ENCODE measurements at regions not wholly inside any gene's neighbourhood (a gene's known extent, or its start where the extent isn't known, plus 50 kb on each side); places are given as distances from the start of the nearest gene placed in this dataset.
"Not testable (repeated sequence)": the region's sequence is repeated elsewhere in the genome, so short reads cannot be mapped to it uniquely, and the experiment has no call there.

DNA sequence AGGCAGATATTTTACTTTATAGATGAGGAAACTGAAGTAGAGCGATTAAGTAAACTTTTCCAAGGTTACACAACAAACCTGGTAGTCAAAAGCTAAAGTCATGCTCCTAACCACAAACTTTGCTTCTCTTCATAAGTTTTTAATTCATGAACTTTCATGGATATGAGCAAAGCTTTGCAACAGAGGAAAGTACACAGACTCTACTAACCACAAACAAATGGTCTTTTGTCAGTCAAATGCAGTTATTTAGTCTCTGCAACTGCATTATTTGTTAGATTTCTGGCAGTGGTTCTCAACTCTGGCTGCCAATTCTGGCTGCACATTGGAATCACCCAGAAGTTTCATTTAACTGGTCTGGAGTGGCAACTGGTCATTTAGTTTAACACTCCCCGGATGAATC is 140.6 kb upstream of the TMEM168 start:
- no peak overlapping the region for H3K27ac ChIP-seq
- H3K4me3 ChIP-seq: no peak overlapping the region
- intact Hi-C loops (cut with DNase I; ENCODE audit: low total_unique reads): no loop called here
- TF ChIP-seq, protein P1, sequence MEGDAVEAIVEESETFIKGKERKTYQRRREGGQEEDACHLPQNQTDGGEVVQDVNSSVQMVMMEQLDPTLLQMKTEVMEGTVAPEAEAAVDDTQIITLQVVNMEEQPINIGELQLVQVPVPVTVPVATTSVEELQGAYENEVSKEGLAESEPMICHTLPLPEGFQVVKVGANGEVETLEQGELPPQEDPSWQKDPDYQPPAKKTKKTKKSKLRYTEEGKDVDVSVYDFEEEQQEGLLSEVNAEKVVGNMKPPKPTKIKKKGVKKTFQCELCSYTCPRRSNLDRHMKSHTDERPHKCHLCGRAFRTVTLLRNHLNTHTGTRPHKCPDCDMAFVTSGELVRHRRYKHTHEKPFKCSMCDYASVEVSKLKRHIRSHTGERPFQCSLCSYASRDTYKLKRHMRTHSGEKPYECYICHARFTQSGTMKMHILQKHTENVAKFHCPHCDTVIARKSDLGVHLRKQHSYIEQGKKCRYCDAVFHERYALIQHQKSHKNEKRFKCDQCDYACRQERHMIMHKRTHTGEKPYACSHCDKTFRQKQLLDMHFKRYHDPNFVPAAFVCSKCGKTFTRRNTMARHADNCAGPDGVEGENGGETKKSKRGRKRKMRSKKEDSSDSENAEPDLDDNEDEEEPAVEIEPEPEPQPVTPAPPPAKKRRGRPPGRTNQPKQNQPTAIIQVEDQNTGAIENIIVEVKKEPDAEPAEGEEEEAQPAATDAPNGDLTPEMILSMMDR (IDR thresholded peaks at IDR 0.05): no peak
- no peak for TF ChIP-seq POLR2A (IDR thresholded peaks at IDR 0.05)
- H3K4me1 ChIP-seq: peaks cover 0 to 3% of the 10 kb centered on the region in 2 donors
- H3K9me3 ChIP-seq: no peaks in the 10 kb centered on the region
- no peak for DNase-seq
- no peaks in the 10 kb centered on the region for H3K27me3 ChIP-seq
- H3K36me3 ChIP-seq: no peaks in the 10 kb centered on the region

DNA sequence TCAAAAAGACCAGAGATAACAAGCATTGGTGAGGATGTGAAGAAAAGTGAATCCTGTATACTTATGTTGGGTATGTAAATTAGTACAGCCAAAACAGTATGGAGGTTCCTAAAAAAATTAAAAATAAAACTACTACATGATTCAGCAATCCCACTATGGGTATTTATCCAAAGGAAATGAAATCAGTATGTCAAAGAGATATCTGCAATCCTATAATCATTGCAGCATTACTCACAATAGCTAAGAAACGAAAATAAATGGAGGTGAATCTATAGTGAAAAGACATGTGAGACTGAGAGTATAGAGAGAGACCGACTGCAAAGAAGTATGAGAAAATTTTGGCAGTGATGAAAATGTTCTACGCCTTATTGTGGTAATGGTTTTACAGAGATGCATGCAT is 139.2 kb upstream of the TMEM168 start:
- no peak for TF ChIP-seq POLR2A (IDR thresholded peaks at IDR 0.05)
- TF ChIP-seq, protein P1 (IDR thresholded peaks at IDR 0.05): no peak
- DNase-seq: no peak
- Histone ChIP-seq H3K27me3 (no peaks in the 10 kb centered on the region), H3K9me3 (no peaks in the 10 kb centered on the region), H3K4me3 (no peak overlapping the region), H3K4me1 (peaks cover 0 to 3% of the 10 kb centered on the region in 2 donors), H3K27ac (no peak overlapping the region), H3K36me3 (no peaks in the 10 kb centered on the region)
- intact Hi-C loops (cut with DNase I; ENCODE audit: low total_unique reads): no loop called here

DNA sequence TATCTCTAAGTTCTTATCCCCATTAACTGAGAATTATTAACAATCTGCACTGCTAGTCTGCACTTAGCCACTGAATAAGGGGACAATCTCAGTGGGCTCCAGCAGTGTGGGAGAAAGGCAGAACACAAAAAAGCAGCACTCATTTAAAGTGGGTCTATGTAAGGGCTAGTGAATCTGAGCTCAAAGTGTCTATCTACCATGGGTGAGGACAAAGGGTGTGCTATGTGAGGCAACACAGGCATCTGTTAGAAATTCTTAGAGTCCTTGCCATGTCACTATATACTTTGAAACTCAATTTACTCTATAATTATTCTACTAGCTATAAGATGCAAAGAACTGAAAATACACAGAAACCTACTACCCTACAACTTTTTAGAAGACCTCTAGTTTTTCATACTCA is 135.8 kb upstream of the TMEM168 start:
- no peak overlapping the region for H3K27ac ChIP-seq
- TF ChIP-seq POLR2A (IDR thresholded peaks at IDR 0.05): no peak
- TF ChIP-seq, protein P1 (IDR thresholded peaks at IDR 0.05): no peak
- no peaks in the 10 kb centered on the region for H3K36me3 ChIP-seq
- H3K4me1 ChIP-seq: peaks cover 0 to 3% of the 10 kb centered on the region in 2 donors
- H3K27me3 ChIP-seq: no peaks in the 10 kb centered on the region
- no peaks in the 10 kb centered on the region for H3K9me3 ChIP-seq
- DNase-seq: no peak
- no peak overlapping the region for H3K4me3 ChIP-seq
- intact Hi-C loops (cut with DNase I; ENCODE audit: low total_unique reads): no loop called here

DNA sequence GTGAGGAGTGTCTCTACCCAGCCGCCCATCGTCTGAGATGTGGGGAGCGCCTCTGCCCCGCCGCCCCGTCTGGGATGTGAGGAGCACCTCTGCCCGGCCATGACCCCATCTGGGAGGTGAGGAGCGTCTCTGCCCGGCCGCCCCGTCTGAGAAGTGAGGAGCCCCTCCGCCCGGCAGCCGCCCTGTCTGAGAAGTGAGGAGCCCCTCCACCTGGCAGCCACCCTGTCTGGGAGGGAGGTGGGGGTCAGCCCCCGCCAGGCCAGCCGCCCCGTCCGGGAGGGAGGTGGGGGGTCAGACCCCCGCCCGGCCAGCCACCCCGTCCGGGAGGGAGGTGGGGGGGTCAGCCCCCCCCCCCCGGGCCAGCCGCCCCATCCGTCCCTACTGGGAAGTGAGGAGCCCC is 132.4 kb upstream of the TMEM168 start:
- H3K27ac ChIP-seq; H3K9me3 ChIP-seq; H3K36me3 ChIP-seq; intact Hi-C loops (cut with DNase I; ENCODE audit: low total_unique reads); H3K27me3 ChIP-seq; DNase-seq; H3K4me1 ChIP-seq; H3K4me3 ChIP-seq: not testable (repeated sequence)

DNA sequence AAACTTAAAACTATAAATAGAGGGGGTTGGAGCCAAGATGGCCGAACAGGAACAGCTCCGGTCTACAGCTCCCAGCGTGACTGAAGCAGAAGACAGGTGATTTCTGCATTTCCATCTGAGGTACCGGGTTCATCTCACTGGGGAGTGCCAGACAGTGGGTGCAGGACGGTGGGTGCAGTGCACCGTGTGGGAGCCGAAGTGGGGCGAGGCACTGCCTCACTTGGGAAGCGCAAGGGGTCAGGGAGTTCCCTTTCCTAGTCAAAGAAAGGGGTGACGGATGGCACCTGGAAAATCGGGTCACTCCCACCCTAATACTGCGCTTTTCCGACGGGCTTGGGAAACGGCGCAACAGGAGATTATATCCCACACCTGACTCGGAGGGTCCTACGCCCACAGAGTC is 126.2 kb upstream of the TMEM168 start:
- DNase-seq; H3K27ac ChIP-seq; H3K36me3 ChIP-seq; H3K4me1 ChIP-seq; H3K27me3 ChIP-seq; intact Hi-C loops (cut with DNase I; ENCODE audit: low total_unique reads); H3K4me3 ChIP-seq; H3K9me3 ChIP-seq: not testable (repeated sequence)

DNA sequence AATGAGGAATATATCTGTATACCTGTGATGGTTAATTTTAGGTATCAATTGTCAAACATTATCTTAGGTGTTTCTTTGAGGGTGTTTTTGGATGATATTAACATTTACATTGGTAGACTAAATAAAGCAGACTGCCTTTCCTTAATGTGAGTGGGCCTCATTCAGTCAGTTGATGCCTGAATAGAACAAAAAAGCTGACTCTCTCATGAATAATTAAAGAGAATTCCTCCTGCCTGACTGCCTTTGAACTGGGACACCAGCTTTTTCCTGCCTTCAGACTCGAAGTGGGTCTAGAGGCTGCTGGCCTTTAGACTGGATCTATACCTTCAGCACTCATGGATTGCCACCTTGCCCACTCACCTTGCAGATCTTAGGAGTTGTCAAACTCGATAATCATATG is 117.9 kb upstream of the TMEM168 start:
- no peak for DNase-seq
- Histone ChIP-seq H3K4me1 (no peaks in the 10 kb centered on the region), H3K36me3 (no peaks in the 10 kb centered on the region), H3K4me3 (no peak overlapping the region), H3K27me3 (no peaks in the 10 kb centered on the region), H3K9me3 (peaks cover 0 to 25% of the 10 kb centered on the region in 2 donors), H3K27ac (no peak overlapping the region)
- TF ChIP-seq POLR2A (IDR thresholded peaks at IDR 0.05): no peak
- TF ChIP-seq, protein P1 (IDR thresholded peaks at IDR 0.05): no peak
- intact Hi-C loops (cut with DNase I; ENCODE audit: low total_unique reads): no loop called here

All from uterus (tissue), 3 donors.